PC-9 (cell line): ENCODE measurements at regions not wholly inside any gene's neighbourhood (a gene's known extent, or its start where the extent isn't known, plus 50 kb on each side); places are given as distances from the start of the nearest gene placed in this dataset.

Source experiments
- BruUV-seq: library from RNA; stranded (reverse); fragments of 400-500 nt; replicated peaks from 2 replicates; lab custom pipeline; 2021; lab: Mats Ljungman, UMichigan
- CTCF ChIA-PET: fragments of 300-600 bp; sonication (Branson Sonifier 250); formaldehyde crosslinking; loops from one replicate; lab custom pipeline; 2022; ENCODE audit warnings: antibody characterized with exemption; lab: Charles Lee
- POLR2A ChIA-PET: fragments of 300-600 bp; sonication (Branson Sonifier 250); formaldehyde crosslinking; loops from one replicate; lab custom pipeline; 2022; ENCODE audit warnings: antibody characterized with exemption; ENCODE audit not compliant: unreplicated experiment; lab: Charles Lee
- DNase-seq, 2 experiments: peaks; one replicate each; pipeline versions ENCODE4 v3.0.0 to v3.0.0-alpha.2; 2015 to 2022; ENCODE audit warnings: mixed read lengths in 1 of 2
- H2AFZ ChIP-seq: fragments of 200-600 bp; sonication (generic); 2 replicates; pipeline ENCODE4 v1.8.1; 2017; ENCODE audit warnings: antibody characterized with exemption
- H3F3A ChIP-seq: fragments of 200-600 bp; sonication (generic); 2 replicates; pipeline ENCODE4 v1.8.1; 2017; ENCODE audit warnings: antibody characterized with exemption, mild to moderate bottlenecking, low read depth; ENCODE audit not compliant: insufficient read depth
- H3K27ac ChIP-seq: fragments of 200-600 bp; sonication (generic); 2 replicates; pipeline ENCODE4 v1.6.1; 2016; ENCODE audit warnings: mixed run types
- H3K27me3 ChIP-seq: fragments of 200-600 bp; sonication (generic); 2 replicates; pipeline ENCODE4 v1.6.1; 2016; ENCODE audit warnings: low read depth, mixed run types; ENCODE audit not compliant: insufficient read depth
- H3K36me3 ChIP-seq: fragments of 200-600 bp; sonication (generic); 2 replicates; pipeline ENCODE4 v1.6.1; 2016; ENCODE audit warnings: low read depth, mixed run types
- H3K4me1 ChIP-seq: fragments of 200-600 bp; sonication (generic); replicated peaks from 2 replicates; pipeline ENCODE4 v1.6.1; 2016; ENCODE audit warnings: mixed run types; ENCODE audit not compliant: insufficient read depth
- H3K4me2 ChIP-seq: fragments of 200-600 bp; sonication (generic); 2 replicates; pipeline ENCODE4 v1.6.1; 2017; ENCODE audit warnings: mixed run types
- H3K4me3 ChIP-seq: fragments of 200-600 bp; sonication (generic); 2 replicates; pipeline ENCODE4 v1.6.1; 2016; ENCODE audit warnings: mixed run types
- H3K79me2 ChIP-seq: fragments of 200-600 bp; sonication (generic); 2 replicates; pipeline ENCODE4 v1.6.1; 2017; ENCODE audit warnings: low read depth, mixed run types
- H3K9me2 ChIP-seq: fragments of 200-600 bp; sonication (generic); 2 replicates; pipeline ENCODE4 v1.8.1; 2017; ENCODE audit warnings: mild to moderate bottlenecking; ENCODE audit not compliant: insufficient read depth
- H3K9me3 ChIP-seq: fragments of 200-600 bp; sonication (generic); 2 replicates; pipeline ENCODE4 v1.8.1; 2016; ENCODE audit warnings: low read depth; ENCODE audit not compliant: insufficient read depth
- H4K20me1 ChIP-seq: fragments of 200-600 bp; sonication (generic); 2 replicates; pipeline ENCODE4 v1.8.1; 2017; ENCODE audit not compliant: insufficient read depth
- EZH2 ChIP-seq: fragments of 200-600 bp; sonication (generic); IDR thresholded peaks from 2 replicates; pipeline ENCODE4 v1.8.0; 2017; ENCODE audit warnings: antibody characterized with exemption, low read depth
- intact Hi-C: fragments of 100-400 bp; cut with micrococcal nuclease; formaldehyde crosslinking; loops from one replicate; pipeline ENCODE4 v1.10.0; 2022; ENCODE audit not compliant: unreplicated experiment
- TF ChIP-seq, protein P1 (sequence below): fragments of 200-600 bp; sonication (generic); conservative IDR thresholded peaks from 2 replicates; pipeline ENCODE4 v1.6.1; 2017; ENCODE audit warnings: mixed run types, antibody characterized with exemption, mild to moderate bottlenecking, moderate library complexity

DNA sequence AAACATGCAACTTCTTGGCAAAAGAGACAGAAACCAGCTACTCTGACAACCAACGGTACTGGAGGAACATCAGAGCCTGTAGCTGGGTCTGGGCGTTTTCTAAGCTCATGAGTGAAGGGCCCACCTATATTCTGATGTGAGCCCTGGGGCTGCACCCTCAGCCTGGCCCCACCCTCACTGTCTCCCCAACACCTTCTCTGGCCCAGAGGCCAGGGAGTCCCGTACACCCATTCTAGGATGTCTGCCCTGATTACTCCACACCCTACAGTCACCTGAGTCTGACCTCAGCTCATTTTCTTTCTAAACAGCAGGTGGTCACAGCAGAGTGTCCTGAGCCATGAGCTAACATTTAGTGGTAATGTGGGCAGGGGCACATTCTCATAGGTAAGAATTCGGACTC lies 439.2 kb downstream of the MATN1 start:
- Histone ChIP-seq H4K20me1 (no peaks in the 10 kb centered on the region), H3F3A (no peaks in the 10 kb centered on the region), H3K4me3 (no peak overlapping the region), H3K79me2 (no peaks in the 10 kb centered on the region), H3K4me1 (no peaks in the 10 kb centered on the region), H3K4me2 (no peak overlapping the region), H3K27ac (no peak overlapping the region), H3K27me3 (no peaks in the 10 kb centered on the region), H3K36me3 (no peaks in the 10 kb centered on the region), H3K9me2 (no peaks in the 10 kb centered on the region), H3K9me3 (no peaks in the 10 kb centered on the region), H2AFZ (no peak overlapping the region)
- TF ChIP-seq, protein P1, sequence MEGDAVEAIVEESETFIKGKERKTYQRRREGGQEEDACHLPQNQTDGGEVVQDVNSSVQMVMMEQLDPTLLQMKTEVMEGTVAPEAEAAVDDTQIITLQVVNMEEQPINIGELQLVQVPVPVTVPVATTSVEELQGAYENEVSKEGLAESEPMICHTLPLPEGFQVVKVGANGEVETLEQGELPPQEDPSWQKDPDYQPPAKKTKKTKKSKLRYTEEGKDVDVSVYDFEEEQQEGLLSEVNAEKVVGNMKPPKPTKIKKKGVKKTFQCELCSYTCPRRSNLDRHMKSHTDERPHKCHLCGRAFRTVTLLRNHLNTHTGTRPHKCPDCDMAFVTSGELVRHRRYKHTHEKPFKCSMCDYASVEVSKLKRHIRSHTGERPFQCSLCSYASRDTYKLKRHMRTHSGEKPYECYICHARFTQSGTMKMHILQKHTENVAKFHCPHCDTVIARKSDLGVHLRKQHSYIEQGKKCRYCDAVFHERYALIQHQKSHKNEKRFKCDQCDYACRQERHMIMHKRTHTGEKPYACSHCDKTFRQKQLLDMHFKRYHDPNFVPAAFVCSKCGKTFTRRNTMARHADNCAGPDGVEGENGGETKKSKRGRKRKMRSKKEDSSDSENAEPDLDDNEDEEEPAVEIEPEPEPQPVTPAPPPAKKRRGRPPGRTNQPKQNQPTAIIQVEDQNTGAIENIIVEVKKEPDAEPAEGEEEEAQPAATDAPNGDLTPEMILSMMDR = no peak
- no peak for TF ChIP-seq EZH2
- BruUV-seq = no TSS peak
- intact Hi-C loops = no loop called here
- ChIA-PET POLR2A (no interaction called here), CTCF (no interaction called here)
- no peak for DNase-seq

GRCh38 chr1:30283199-30283962 lies 440.0 kb downstream of the MATN1 start:
- H4K20me1 ChIP-seq = no peaks in the 10 kb centered on the region
- no peaks in the 10 kb centered on the region for H3K9me2 ChIP-seq
- no peaks in the 10 kb centered on the region for H3K79me2 ChIP-seq
- CTCF ChIA-PET = no interaction called here
- no peak overlapping the region for H3K4me2 ChIP-seq
- no peak overlapping the region for H3K27ac ChIP-seq
- H3K36me3 ChIP-seq = no peaks in the 10 kb centered on the region
- H3K4me1 ChIP-seq = no peaks in the 10 kb centered on the region
- POLR2A ChIA-PET = no interaction called here
- no peak for DNase-seq
- H3F3A ChIP-seq = no peaks in the 10 kb centered on the region
- no peaks in the 10 kb centered on the region for H3K27me3 ChIP-seq
- no TSS peak for BruUV-seq
- TF ChIP-seq, protein P1 = no peak
- no peak for TF ChIP-seq EZH2
- H3K4me3 ChIP-seq = no peak overlapping the region
- intact Hi-C loops = no loop called here
- H2AFZ ChIP-seq = no peak overlapping the region
- no peaks in the 10 kb centered on the region for H3K9me3 ChIP-seq

GRCh38 chr1:30280572-30280971 lies 442.8 kb downstream of the MATN1 start:
- Histone ChIP-seq H2AFZ (no peak overlapping the region), H3K4me2 (no peak overlapping the region), H3K4me1 (no peaks in the 10 kb centered on the region), H3K9me3 (no peaks in the 10 kb centered on the region), H4K20me1 (no peaks in the 10 kb centered on the region), H3K4me3 (no peak overlapping the region), H3K27ac (no peak overlapping the region), H3K9me2 (no peaks in the 10 kb centered on the region), H3K36me3 (no peaks in the 10 kb centered on the region), H3K79me2 (no peaks in the 10 kb centered on the region), H3F3A (no peaks in the 10 kb centered on the region), H3K27me3 (no peaks in the 10 kb centered on the region)
- TF ChIP-seq, protein P1 = no peak
- no peak for TF ChIP-seq EZH2
- intact Hi-C loops = no loop called here
- DNase-seq = no peak
- ChIA-PET CTCF (no interaction called here), POLR2A (no interaction called here)
- no TSS peak for BruUV-seq
